ENCODE measurements at regions not wholly inside any gene's neighbourhood (a gene's known extent, or its start where the extent isn't known, plus 50 kb on each side); places are given as distances from the start of the nearest gene placed in this dataset.
"Not testable (repeated sequence)": the region's sequence is repeated elsewhere in the genome, so short reads cannot be mapped to it uniquely, and the experiment has no call there.

DNA sequence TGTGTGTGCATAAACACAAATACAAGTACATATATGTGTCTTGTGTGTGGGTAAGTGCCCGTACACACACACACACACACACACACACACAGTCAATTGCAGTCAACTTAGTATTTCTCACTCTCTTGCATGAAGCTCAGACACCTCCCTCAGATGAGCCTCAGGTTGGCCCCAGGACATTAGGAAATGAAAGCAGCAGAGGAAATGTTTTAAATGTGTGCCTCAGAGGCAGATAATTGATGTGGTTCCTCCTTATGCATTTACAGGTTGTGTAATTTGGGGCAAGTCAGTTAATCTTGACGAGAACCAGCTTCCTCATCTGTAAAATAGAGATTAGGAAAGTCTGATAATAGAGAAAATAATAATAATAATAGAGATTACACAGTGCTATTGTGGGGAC, 814.0 kb upstream of the ID2 start:
- Histone ChIP-seq H3K4me1 (ENCODE audit: insufficient read depth, low read length) (peaks cover 22% of the 10 kb centered on the region), H3K27ac (ENCODE audit: low read length) (no peak overlapping the region), H3K4me3 (ENCODE audit: low read length) (no peak overlapping the region), H3K36me3 (ENCODE audit: insufficient read depth, low read depth, low read length) (peaks cover 3% of the 10 kb centered on the region; the same call in 1 of the 2 replicates), H3K9ac (ENCODE audit: low read depth, low read length) (no peak overlapping the region), H3K9me3 (ENCODE audit: insufficient read depth, low read depth, low read length) (no peaks in the 10 kb centered on the region), H3K27me3 (ENCODE audit: insufficient read depth, low read length) (no peaks in the 10 kb centered on the region)

DNA sequence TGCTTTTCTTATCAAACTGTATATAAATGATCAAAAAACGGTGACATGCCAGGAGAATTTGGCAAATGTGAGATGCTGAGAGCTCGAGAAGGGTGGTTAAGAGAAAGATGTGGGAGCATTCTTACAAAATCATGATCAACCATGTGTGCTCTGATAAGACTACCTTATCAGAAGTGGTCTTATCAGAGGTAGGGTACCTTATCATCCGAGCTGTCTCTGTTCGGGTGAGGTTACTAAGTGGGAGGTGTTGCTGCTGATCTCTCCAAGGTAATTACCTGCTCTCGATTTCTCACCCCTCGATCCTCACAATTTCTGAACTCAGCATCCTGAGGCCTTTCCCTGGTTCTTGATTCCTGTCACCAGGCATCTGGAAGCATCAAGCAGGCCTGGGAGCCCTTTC, 813.0 kb upstream of the ID2 start:
- H3K27ac ChIP-seq (ENCODE audit: low read length): no peak overlapping the region
- no peaks in the 10 kb centered on the region for H3K9me3 ChIP-seq (ENCODE audit: insufficient read depth, low read depth, low read length)
- H3K4me3 ChIP-seq (ENCODE audit: low read length): no peak overlapping the region
- peaks cover 3% of the 10 kb centered on the region; the same call in 1 of the 2 replicates for H3K36me3 ChIP-seq (ENCODE audit: insufficient read depth, low read depth, low read length)
- H3K4me1 ChIP-seq (ENCODE audit: insufficient read depth, low read length): peaks cover 22% of the 10 kb centered on the region
- H3K27me3 ChIP-seq (ENCODE audit: insufficient read depth, low read length): no peaks in the 10 kb centered on the region
- H3K9ac ChIP-seq (ENCODE audit: low read depth, low read length): no peak overlapping the region

DNA sequence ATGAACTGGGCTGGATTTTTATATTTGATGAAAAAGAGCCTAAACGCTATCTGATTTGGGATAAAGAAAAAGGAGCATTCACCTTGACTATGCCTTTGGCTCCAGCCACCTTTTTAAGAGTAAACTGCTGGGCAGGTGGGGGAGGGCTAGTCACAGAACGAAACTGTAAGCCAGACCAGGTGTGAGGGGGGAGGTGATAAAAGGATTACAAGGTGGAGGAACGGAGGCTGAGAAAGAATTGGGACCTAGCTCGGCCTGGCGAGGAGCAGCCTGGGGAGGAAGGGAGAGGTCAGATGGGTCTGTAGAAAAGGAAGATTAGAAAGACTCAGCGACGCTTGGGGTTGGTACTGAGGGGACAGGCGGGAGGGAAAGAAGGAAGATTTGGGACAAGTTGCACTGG, 805.4 kb upstream of the ID2 start:
- not testable (repeated sequence) for H3K27ac ChIP-seq (ENCODE audit: low read length); H3K4me3 ChIP-seq (ENCODE audit: low read length)
- 0 out of 2 replicates have a peak overlapping the region, but pooled peaks have one; percentile 45 for H3K9ac ChIP-seq (ENCODE audit: low read depth, low read length)

DNA sequence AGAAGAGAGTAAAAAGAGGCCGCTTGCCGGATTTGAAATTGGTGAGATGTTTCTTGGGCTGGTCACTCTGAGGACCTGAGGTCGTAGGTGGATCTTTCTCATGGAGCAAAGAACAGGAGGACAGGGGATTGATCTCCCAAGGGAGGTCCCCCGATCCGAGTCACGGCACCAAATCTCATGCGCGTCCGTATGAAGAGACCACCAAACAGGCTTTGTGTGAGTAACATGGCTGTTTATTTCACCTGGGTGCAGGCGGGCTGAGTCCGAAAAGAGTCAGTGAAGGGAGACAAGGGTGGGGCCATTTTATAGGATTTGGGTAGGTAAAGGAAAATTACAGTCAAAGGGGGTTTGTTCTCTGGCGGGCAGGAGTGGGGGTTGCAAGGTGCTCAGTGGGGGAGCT, 803.6 kb upstream of the ID2 start:
- H3K27ac ChIP-seq (ENCODE audit: low read length); H3K4me3 ChIP-seq (ENCODE audit: low read length); H3K9me3 ChIP-seq (ENCODE audit: insufficient read depth, low read depth, low read length); H3K27me3 ChIP-seq (ENCODE audit: insufficient read depth, low read length): not testable (repeated sequence)
- H3K36me3 ChIP-seq (ENCODE audit: insufficient read depth, low read depth, low read length): peaks cover 16% of the 10 kb centered on the region
- peaks cover 22% of the 10 kb centered on the region for H3K4me1 ChIP-seq (ENCODE audit: insufficient read depth, low read length)
- peak overlapping the region; percentile 64; the same call in 1 of the 2 replicates for H3K9ac ChIP-seq (ENCODE audit: low read depth, low read length)

More for the DNA sequence above, 805.4 kb upstream of the ID2 start:
- H3K4me1 ChIP-seq (ENCODE audit: insufficient read depth, low read length): peaks cover 27% of the 10 kb centered on the region
- H3K36me3 ChIP-seq (ENCODE audit: insufficient read depth, low read depth, low read length); H3K27me3 ChIP-seq (ENCODE audit: insufficient read depth, low read length); H3K9me3 ChIP-seq (ENCODE audit: insufficient read depth, low read depth, low read length): not testable (repeated sequence)

DNA sequence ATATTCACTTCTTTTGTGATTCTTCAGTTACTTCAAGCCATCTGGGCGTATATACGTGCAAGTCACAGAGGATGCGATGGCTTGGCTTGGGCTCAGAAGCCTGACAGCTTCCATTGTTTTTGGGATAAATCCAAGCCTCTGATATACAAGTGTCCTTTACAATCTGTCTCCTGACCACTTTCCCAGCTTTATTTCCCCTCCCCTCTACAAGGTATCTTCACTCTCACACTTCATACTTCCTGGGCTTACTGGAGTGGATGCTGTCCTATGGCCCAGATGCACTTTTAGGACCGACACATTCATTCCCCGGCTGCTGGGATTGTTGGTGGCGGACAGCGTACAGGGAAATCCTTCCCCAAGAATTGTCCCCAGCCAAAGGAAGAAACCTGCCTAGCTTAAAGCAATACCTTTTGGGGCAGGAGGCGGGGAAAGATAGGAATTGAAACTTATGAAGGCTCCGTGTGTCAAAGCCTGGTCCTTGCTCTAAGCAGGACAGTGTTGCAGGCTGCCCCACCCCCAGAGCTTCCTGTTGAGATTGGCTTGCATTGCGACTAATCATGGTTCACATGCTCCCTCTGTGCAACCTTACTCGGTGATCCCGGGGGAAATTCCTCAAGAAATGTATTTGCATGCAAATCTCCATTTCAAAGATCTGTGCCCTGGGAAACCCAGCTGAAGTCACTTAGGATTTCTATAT, 802.9 kb upstream of the ID2 start:
- peak overlapping the region; percentile 54 for H3K4me3 ChIP-seq (ENCODE audit: low read length)
- H3K9ac ChIP-seq (ENCODE audit: low read depth, low read length): peak overlapping the region; percentile 73
- H3K9me3 ChIP-seq (ENCODE audit: insufficient read depth, low read depth, low read length): no peaks in the 10 kb centered on the region
- no peaks in the 10 kb centered on the region for H3K27me3 ChIP-seq (ENCODE audit: insufficient read depth, low read length)
- H3K27ac ChIP-seq (ENCODE audit: low read length): peak overlapping the region; percentile 77
- H3K36me3 ChIP-seq (ENCODE audit: insufficient read depth, low read depth, low read length): peaks cover 22% of the 10 kb centered on the region
- peaks cover 22% of the 10 kb centered on the region for H3K4me1 ChIP-seq (ENCODE audit: insufficient read depth, low read length)

DNA sequence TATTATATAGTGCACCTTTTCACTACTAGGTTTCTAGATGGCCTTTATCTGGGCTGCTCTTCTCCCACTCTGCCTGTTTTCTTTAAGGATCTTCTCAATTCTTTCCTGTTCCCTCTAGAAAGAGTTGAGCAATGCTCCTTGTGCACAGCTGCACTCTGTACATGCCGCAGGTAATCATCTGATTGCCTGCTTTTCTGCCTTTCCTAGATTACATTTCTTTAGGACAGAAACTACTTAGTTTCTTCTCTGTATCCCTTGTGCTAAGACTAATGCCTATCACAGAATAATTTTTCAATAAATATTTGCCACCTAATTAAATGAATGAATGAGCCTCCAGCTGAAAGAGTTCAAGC, 802.4 kb upstream of the ID2 start:
- no peaks in the 10 kb centered on the region for H3K9me3 ChIP-seq (ENCODE audit: insufficient read depth, low read depth, low read length)
- H3K27ac ChIP-seq (ENCODE audit: low read length): peak overlapping the region; percentile 77
- no peaks in the 10 kb centered on the region for H3K27me3 ChIP-seq (ENCODE audit: insufficient read depth, low read length)
- peak overlapping the region; percentile 73 for H3K9ac ChIP-seq (ENCODE audit: low read depth, low read length)
- H3K4me1 ChIP-seq (ENCODE audit: insufficient read depth, low read length): peaks cover 22% of the 10 kb centered on the region
- H3K36me3 ChIP-seq (ENCODE audit: insufficient read depth, low read depth, low read length): peaks cover 27% of the 10 kb centered on the region
- peak overlapping the region; percentile 54 for H3K4me3 ChIP-seq (ENCODE audit: low read length)

DNA sequence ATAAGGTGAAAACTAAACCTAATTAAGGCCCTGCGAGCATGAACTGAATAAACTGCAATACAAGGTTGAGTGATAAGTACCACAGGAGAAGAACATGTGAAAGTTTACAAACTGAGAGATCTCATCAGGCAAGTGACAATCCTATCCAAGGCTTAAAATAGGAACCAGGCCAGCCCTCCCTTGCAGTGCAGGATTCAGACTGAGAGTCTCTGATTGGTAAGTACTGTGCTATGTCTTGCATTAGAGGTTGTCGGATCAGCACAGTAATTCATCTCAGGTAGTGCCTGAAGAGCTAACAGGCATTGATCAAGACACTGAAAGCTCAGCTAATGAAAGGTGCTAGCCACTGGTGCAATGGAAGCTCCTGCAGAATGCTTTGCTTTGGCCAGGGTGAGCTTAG, 801.7 kb upstream of the ID2 start:
- peak overlapping the region; percentile 77 for H3K27ac ChIP-seq (ENCODE audit: low read length)
- peak overlapping the region; percentile 54 for H3K4me3 ChIP-seq (ENCODE audit: low read length)
- no peaks in the 10 kb centered on the region for H3K27me3 ChIP-seq (ENCODE audit: insufficient read depth, low read length)
- H3K4me1 ChIP-seq (ENCODE audit: insufficient read depth, low read length): peaks cover 22% of the 10 kb centered on the region
- peaks cover 32% of the 10 kb centered on the region for H3K36me3 ChIP-seq (ENCODE audit: insufficient read depth, low read depth, low read length)
- H3K9me3 ChIP-seq (ENCODE audit: insufficient read depth, low read depth, low read length): no peaks in the 10 kb centered on the region
- H3K9ac ChIP-seq (ENCODE audit: low read depth, low read length): peak overlapping the region; percentile 73

DNA sequence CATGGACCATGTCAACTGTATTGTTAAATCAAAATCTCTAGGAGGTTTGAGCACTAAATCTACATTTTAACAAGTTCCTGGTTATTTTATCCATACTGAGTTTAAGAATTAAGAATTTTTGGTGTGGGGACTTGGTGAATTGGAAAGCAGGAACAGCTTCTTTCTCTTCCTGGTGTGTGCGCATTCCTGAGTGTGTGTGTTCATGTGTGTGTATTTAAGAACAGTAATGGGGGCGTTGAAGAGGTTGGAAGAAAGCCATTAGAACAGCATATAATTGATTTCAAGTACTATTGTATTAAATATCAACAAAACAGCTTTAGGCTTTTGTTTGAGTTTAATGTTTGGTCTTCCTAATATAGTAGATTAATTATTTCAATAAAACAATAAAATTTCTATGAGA, 801.3 kb upstream of the ID2 start:
- peak overlapping the region; percentile 77 for H3K27ac ChIP-seq (ENCODE audit: low read length)
- H3K4me1 ChIP-seq (ENCODE audit: insufficient read depth, low read length): peaks cover 22% of the 10 kb centered on the region
- peaks cover 33% of the 10 kb centered on the region for H3K36me3 ChIP-seq (ENCODE audit: insufficient read depth, low read depth, low read length)
- H3K27me3 ChIP-seq (ENCODE audit: insufficient read depth, low read length): no peaks in the 10 kb centered on the region
- H3K4me3 ChIP-seq (ENCODE audit: low read length): peak overlapping the region; percentile 54
- H3K9me3 ChIP-seq (ENCODE audit: insufficient read depth, low read depth, low read length): no peaks in the 10 kb centered on the region
- H3K9ac ChIP-seq (ENCODE audit: low read depth, low read length): peak overlapping the region; percentile 73; the same call in 1 of the 2 replicates

DNA sequence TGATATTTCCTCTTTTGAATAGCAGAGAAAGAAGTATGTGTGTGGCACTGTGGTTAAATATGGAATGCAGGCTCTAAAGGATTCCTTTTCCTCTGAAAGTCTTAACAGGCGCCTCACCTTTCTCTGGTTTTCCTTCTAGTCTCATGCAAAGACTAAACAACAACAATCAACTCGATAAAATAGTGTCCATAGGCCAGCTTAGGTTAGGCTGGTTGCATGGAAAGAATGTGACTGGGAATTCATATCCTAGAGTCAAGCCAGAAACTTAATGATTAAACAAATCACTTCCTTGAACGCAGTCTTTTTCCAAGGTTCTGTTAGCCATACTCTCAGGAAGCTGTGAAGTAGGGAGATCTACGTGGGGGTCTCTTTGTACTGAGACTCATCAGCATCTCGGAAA, 800.8 kb upstream of the ID2 start:
- Histone ChIP-seq H3K36me3 (ENCODE audit: insufficient read depth, low read depth, low read length) (peaks cover 35% of the 10 kb centered on the region), H3K27ac (ENCODE audit: low read length) (peak overlapping the region; percentile 82), H3K9ac (ENCODE audit: low read depth, low read length) (peak overlapping the region; percentile 52; the same call in 1 of the 2 replicates), H3K9me3 (ENCODE audit: insufficient read depth, low read depth, low read length) (no peaks in the 10 kb centered on the region), H3K4me3 (ENCODE audit: low read length) (peak overlapping the region; percentile 54; the same call in 1 of the 2 replicates), H3K27me3 (ENCODE audit: insufficient read depth, low read length) (no peaks in the 10 kb centered on the region), H3K4me1 (ENCODE audit: insufficient read depth, low read length) (peaks cover 22% of the 10 kb centered on the region)

DNA sequence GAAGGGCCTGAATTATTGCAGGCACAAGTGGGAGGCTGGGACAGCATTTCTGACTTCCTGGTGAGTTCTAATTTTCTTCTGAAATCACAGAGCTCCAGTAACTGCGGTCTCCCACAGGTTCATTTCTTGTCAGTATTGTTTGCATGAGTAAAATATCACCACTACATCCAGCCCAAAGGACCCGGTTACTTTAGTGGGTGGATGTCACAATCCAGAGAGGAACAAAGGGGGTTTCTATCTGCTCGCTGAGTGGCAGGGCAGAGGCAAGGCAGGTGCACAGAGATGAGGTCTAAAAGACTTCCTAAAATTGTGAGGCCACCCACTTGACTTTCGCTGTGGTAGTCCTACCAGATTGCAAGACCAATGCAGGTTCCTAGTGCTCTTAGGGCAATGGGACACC, 800.4 kb upstream of the ID2 start:
- Histone ChIP-seq H3K9ac (ENCODE audit: low read depth, low read length) (peak overlapping the region; percentile 52; the same call in 1 of the 2 replicates), H3K4me3 (ENCODE audit: low read length) (0 out of 2 replicates have a peak overlapping the region, but pooled peaks have one; percentile 54), H3K36me3 (ENCODE audit: insufficient read depth, low read depth, low read length) (peaks cover 39% of the 10 kb centered on the region), H3K4me1 (ENCODE audit: insufficient read depth, low read length) (peaks cover 22% of the 10 kb centered on the region), H3K27ac (ENCODE audit: low read length) (peak overlapping the region; percentile 82), H3K9me3 (ENCODE audit: insufficient read depth, low read depth, low read length) (no peaks in the 10 kb centered on the region), H3K27me3 (ENCODE audit: insufficient read depth, low read length) (no peaks in the 10 kb centered on the region)

DNA sequence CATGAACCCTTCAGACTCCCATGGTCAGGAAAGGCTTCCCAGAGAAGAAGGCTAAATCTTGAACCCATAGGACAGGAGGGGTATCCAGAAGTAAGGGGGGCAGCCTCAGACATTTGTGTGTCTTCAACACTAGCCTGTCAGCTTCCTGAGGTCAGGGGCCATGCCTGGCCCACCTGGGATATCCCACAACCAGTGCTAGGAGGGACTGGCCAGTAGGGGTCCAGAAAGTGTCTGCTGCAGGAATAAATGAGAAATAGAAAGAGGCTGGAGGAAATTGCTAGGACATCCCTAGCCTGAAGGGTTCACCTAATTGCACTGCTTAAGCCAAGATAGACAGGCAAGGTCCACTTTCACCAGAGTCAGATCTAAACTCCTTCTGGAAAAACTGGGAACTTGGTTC, 799.6 kb upstream of the ID2 start:
- Histone ChIP-seq H3K9ac (ENCODE audit: low read depth, low read length) (no peak overlapping the region), H3K27ac (ENCODE audit: low read length) (no peak overlapping the region), H3K4me1 (ENCODE audit: insufficient read depth, low read length) (peaks cover 22% of the 10 kb centered on the region), H3K4me3 (ENCODE audit: low read length) (no peak overlapping the region), H3K36me3 (ENCODE audit: insufficient read depth, low read depth, low read length) (peaks cover 46% of the 10 kb centered on the region), H3K27me3 (ENCODE audit: insufficient read depth, low read length) (no peaks in the 10 kb centered on the region), H3K9me3 (ENCODE audit: insufficient read depth, low read depth, low read length) (no peaks in the 10 kb centered on the region)

DNA sequence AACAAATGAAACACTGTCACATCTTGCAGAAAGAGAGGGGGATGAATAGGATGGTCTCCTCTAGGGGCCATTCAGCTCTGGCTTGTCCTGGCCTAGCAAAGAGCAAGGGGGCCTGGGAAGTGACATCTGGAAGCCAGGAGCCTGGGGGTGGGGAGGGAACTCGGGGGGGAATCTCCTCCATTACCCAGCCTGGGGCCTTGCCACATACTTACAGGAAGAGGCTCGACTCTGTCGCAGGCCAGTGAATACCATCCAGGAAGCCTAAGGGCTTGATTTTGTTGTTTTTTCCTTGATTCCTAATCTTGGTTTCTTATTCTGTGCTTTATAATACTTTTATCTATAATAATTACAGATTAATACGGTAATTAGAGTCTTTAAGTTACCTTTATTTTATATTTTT, 797.5 kb upstream of the ID2 start:
- Histone ChIP-seq H3K27me3 (ENCODE audit: insufficient read depth, low read length) (no peaks in the 10 kb centered on the region), H3K9me3 (ENCODE audit: insufficient read depth, low read depth, low read length) (no peaks in the 10 kb centered on the region), H3K4me3 (ENCODE audit: low read length) (no peak overlapping the region), H3K36me3 (ENCODE audit: insufficient read depth, low read depth, low read length) (peaks cover 51% of the 10 kb centered on the region), H3K4me1 (ENCODE audit: insufficient read depth, low read length) (peaks cover 21% of the 10 kb centered on the region), H3K27ac (ENCODE audit: low read length) (no peak overlapping the region), H3K9ac (ENCODE audit: low read depth, low read length) (no peak overlapping the region)
